Hematopoietic multipotent progenitor cell treated with erythropoietin and hydrocortisone succinate and interleukin-3 and kit ligand, for 4 days (in vitro differentiated cells): ENCODE measurements at regions not wholly inside any gene's neighbourhood (a gene's known extent, or its start where the extent isn't known, plus 50 kb on each side); places are given as distances from the start of the nearest gene placed in this dataset.
A peak's percentile ranks its signal among the peaks of the same experiment; 100 is the strongest.
"Not testable (repeated sequence)": the region's sequence is repeated elsewhere in the genome, so short reads cannot be mapped to it uniquely, and the experiment has no call there.

Source experiments
- DNase-seq: peaks from one replicate; pipeline ENCODE4 v3.0.0-alpha.2; 2015

GRCh38 chr20:64327223-64327549, 71.6 kb downstream of the PCMTD2 start:
- DNase-seq, result peak; percentile 38

- DNase-seq, result peak; percentile 61
Measured at GRCh38 chr20:64327550-64328317, 72.2 kb downstream of the PCMTD2 start.

- DNase-seq, result not testable (repeated sequence)
Measured at GRCh38 chr20:64328595-64329250, 73.2 kb downstream of the PCMTD2 start.

DNA sequence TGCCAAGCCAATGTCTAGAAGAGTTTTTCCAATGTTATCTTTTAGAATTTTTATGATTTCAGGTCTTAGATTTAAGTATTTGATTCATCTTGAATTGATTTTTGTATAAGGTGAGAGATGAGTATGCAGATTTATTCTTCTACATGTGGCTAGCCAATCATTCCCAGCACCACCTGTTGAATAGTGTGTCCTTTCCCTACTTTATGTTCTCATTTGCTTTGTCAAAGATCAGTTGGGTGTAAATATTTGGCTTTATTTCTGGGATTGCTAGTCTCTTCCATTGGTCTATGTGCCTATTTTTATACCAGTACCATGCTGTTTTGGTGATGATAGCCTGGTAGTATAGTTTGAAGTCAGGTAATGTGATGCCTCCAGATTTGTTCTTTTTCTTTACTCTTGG, 77.1 kb downstream of the PCMTD2 start:
- not testable (repeated sequence) for DNase-seq
